ENCODE measurements at regions not wholly inside any gene's neighbourhood (a gene's known extent, or its start where the extent isn't known, plus 50 kb on each side); places are given as distances from the start of the nearest gene placed in this dataset.

DNA sequence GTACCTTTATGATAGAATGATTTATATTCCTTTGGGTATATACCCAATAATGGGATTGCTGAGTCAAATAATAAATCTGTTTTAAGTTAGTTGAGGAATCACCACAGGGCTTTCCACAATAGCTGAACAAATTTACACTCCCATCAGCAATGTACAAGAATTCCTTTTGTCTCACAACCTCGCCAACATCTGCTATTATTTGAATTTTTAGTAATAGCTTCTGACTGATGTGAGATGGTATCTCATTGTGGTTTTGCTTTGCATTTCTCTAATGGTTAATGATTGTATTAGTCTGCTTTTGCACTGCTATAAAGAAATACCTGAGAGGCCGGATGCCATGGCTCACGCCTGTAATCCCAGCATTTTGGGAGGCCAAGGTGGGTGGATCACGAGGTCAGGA is 1387.6 kb upstream of the ACVR2A start:
- TF ChIP-seq, protein P1, sequence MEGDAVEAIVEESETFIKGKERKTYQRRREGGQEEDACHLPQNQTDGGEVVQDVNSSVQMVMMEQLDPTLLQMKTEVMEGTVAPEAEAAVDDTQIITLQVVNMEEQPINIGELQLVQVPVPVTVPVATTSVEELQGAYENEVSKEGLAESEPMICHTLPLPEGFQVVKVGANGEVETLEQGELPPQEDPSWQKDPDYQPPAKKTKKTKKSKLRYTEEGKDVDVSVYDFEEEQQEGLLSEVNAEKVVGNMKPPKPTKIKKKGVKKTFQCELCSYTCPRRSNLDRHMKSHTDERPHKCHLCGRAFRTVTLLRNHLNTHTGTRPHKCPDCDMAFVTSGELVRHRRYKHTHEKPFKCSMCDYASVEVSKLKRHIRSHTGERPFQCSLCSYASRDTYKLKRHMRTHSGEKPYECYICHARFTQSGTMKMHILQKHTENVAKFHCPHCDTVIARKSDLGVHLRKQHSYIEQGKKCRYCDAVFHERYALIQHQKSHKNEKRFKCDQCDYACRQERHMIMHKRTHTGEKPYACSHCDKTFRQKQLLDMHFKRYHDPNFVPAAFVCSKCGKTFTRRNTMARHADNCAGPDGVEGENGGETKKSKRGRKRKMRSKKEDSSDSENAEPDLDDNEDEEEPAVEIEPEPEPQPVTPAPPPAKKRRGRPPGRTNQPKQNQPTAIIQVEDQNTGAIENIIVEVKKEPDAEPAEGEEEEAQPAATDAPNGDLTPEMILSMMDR (IDR thresholded peaks at IDR 0.05): no peak
- TF ChIP-seq POLR2A (IDR thresholded peaks at IDR 0.05): no peak

All from suprapubic skin (tissue), 3 donors.